Psoas muscle (tissue), 7 donors: ENCODE measurements at regions not wholly inside any gene's neighbourhood (a gene's known extent, or its start where the extent isn't known, plus 50 kb on each side); places are given as distances from the start of the nearest gene placed in this dataset.

ENCODE experiments used
- ATAC-seq, 4 donors: fragments of 200-7000 bp; cut with Tn5 transposase; one replicate each; pipeline ENCODE4 v1.9.1; 2020; ENCODE audit warnings: moderate library complexity in 3 of 4, mild to moderate bottlenecking in 2 of 4
- DNase-seq, 2 donors: peaks; one replicate each; pipeline ENCODE4 v3.0.0-alpha.2; 2020
- H3K27ac ChIP-seq: fragments of 200-600 bp; one replicate; pipeline ENCODE4 v1.8.0; 2022
- H3K27me3 ChIP-seq, 3 donors: fragments of 200-600 bp in 1 of 3; one replicate each; pipeline versions ENCODE4 v1.6.1 to v1.8.0; 2013 to 2022; ENCODE audit warnings: low read length in 2 of 3, mild to moderate bottlenecking in 2 of 3, moderate library complexity in 1 of 3; ENCODE audit not compliant: insufficient read depth in 3 of 3
- H3K36me3 ChIP-seq, 2 donors: fragments of 200-600 bp in 1 of 2; one replicate each; pipeline versions ENCODE4 v1.6.1 to v1.8.0; 2013 to 2022; ENCODE audit warnings: low read depth in 1 of 2, mild to moderate bottlenecking in 1 of 2, moderate library complexity in 1 of 2; ENCODE audit not compliant: insufficient read depth in 1 of 2
- H3K4me1 ChIP-seq: fragments of 200-600 bp; one replicate; pipeline ENCODE4 v1.8.0; 2022
- H3K4me3 ChIP-seq: fragments of 200-600 bp; one replicate; pipeline ENCODE4 v1.8.0; 2022; ENCODE audit warnings: mild to moderate bottlenecking
- H3K9me3 ChIP-seq: fragments of 200-600 bp; one replicate; pipeline ENCODE4 v1.8.0; 2022
- CTCF ChIP-seq: fragments of 200-600 bp; IDR thresholded peaks from one replicate; pipeline ENCODE4 v1.8.0; 2022; ENCODE audit warnings: antibody characterized with exemption
- whole genome bisulfite sequencing, 3 donors: extraction: QIAGEN DNeasy Blood & Tissue Kit; methylation state at CpG; one replicate each; pipeline versions ENCODE4 v1.1.6 to v1.1.7; 2013; 5-methylcytosine and 5-hydroxymethylcytosine counted together
- intact Hi-C, 2 donors: fragments of 100-400 bp; cut with DNase I; formaldehyde crosslinking; loops; one replicate each; pipeline versions ENCODE4 v1.11.0 to v1.14.2; 2022
- donor health status: healthy with polysubstance abuse.
- donor health status: DM: no; HTN: no; CAD: no; lungs with moderate emphysema.
- donor health status: Bipolar disorder and iron deficiency.
- donor health status: healthy.
- donor health status: DM: yes; HTN: yes; CAD: no.
- donor health status: DM: no; HTN: no; CAD: no.
- donor health status: DM: yes; HTN: yes; CAD: no.

DNA sequence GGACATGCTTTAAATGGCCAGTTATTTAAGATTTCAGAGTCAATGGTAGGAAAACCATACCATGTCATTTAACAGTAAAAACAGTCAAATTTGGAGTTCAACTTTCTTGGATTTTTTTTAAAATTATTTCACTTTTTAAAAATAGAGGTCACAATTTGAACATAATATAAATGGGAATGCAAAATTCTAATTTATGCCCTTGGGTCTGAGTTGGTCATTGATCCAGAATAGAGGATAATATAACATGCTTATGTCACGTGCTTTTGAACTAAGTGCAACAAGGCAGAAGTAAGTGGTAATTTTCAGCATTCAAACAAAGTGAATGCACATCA lies 113.1 kb upstream of the SLC35F3 start:
- H3K9me3 ChIP-seq, result no peaks in the 10 kb centered on the region
- 3 to 6% (median 3%) methylated on average over 1 of the region's 1 CpG for WGBS, 3 donors
- no peak overlapping the region for H3K27ac ChIP-seq
- no peak overlapping the region for H3K4me3 ChIP-seq
- DNase-seq (no peak), ATAC-seq (no peak)
- no peaks in the 10 kb centered on the region for H3K4me1 ChIP-seq
- no peaks in the 10 kb centered on the region for H3K36me3 ChIP-seq
- H3K27me3 ChIP-seq, result no peaks in the 10 kb centered on the region
- intact Hi-C loops, result no loop called here
- no peak for TF ChIP-seq CTCF

GRCh38 chr1:233791721-233792120 lies 112.8 kb upstream of the SLC35F3 start:
- intact Hi-C loops, result no loop called here
- ATAC-seq, result no peak
- H3K27ac ChIP-seq, result no peak overlapping the region
- no peaks in the 10 kb centered on the region for H3K27me3 ChIP-seq
- WGBS, 3 donors, result 73 to 76% (median 75%) methylated on average over 6 of the region's 6 CpGs
- no peaks in the 10 kb centered on the region for H3K4me1 ChIP-seq
- TF ChIP-seq CTCF, result no peak
- H3K4me3 ChIP-seq, result no peak overlapping the region
- DNase-seq, result no peak
- H3K9me3 ChIP-seq, result no peaks in the 10 kb centered on the region
- no peaks in the 10 kb centered on the region for H3K36me3 ChIP-seq

GRCh38 chr1:233794863-233795262 lies 109.6 kb upstream of the SLC35F3 start:
- intact Hi-C loops, result no loop called here
- Histone ChIP-seq H3K9me3 (no peaks in the 10 kb centered on the region), H3K36me3 (no peaks in the 10 kb centered on the region), H3K4me1 (no peaks in the 10 kb centered on the region), H3K4me3 (no peak overlapping the region), H3K27ac (no peak overlapping the region), H3K27me3 (no peaks in the 10 kb centered on the region)
- DNase-seq (no peak), ATAC-seq (no peak)
- WGBS, 3 donors, result 96 to 99% (median 98%) methylated on average over 2 of the region's 2 CpGs
- TF ChIP-seq CTCF, result no peak

DNA sequence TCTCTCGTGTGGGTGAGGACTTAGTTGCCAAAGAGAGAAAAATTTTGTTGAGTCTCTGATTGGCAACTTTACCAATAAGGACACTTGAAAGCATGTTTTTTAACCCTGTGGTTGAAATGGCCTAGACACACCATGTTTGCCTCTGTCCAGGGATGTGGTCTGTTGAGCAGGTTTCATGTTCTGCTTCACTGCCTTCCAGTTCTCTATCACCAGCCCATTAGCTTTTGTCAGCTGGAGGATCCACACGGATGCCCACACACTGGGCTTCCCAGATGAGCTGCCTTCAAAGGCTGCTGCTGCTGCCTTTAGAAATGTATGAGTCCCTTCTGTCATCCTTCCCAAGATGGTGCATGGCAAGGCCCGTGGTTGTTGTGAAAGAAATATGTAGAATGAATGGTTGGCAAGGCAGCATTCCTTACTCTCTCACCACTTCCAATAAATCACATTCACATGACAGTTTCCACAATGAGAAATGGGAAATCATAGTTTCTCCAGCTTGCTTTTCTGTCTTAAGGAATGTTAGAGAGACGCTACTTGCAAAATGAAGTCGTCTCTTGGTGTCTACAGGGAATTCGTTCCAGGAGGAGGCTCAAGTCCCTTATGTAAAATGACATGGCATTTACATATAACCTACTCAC lies 108.2 kb upstream of the SLC35F3 start:
- no peak for TF ChIP-seq CTCF
- H3K4me3 ChIP-seq, result no peak overlapping the region
- no peaks in the 10 kb centered on the region for H3K36me3 ChIP-seq
- H3K27ac ChIP-seq, result no peak overlapping the region
- 67 to 70% (median 68%) methylated on average over 6 of the region's 6 CpGs for WGBS, 3 donors
- no peak for DNase-seq
- no peaks in the 10 kb centered on the region for H3K27me3 ChIP-seq
- ATAC-seq, result no peak
- intact Hi-C loops, result no loop called here
- no peaks in the 10 kb centered on the region for H3K4me1 ChIP-seq
- H3K9me3 ChIP-seq, result no peaks in the 10 kb centered on the region

GRCh38 chr1:233802611-233803010 lies 101.9 kb upstream of the SLC35F3 start:
- Histone ChIP-seq H3K27ac (no peak overlapping the region), H3K36me3 (no peaks in the 10 kb centered on the region), H3K27me3 (no peaks in the 10 kb centered on the region), H3K9me3 (peaks cover 11% of the 10 kb centered on the region), H3K4me3 (no peak overlapping the region), H3K4me1 (no peaks in the 10 kb centered on the region)
- 37 to 60% (median 55%) methylated on average over 4 of the region's 4 CpGs for WGBS, 3 donors
- no peak for TF ChIP-seq CTCF
- DNase-seq, result no peak
- intact Hi-C loops, result no loop called here
- ATAC-seq, result no peak
